ENCODE measurements at regions not wholly inside any gene's neighbourhood (a gene's known extent, or its start where the extent isn't known, plus 50 kb on each side); places are given as distances from the start of the nearest gene placed in this dataset.
A peak's percentile ranks its signal among the peaks of the same experiment; 100 is the strongest.
"Not testable (repeated sequence)": the region's sequence is repeated elsewhere in the genome, so short reads cannot be mapped to it uniquely, and the experiment has no call there.

- not testable (repeated sequence) for H2AFZ ChIP-seq (ENCODE audit: low read length)
These were observed 52.2 kb upstream of the DEFB108B start for GRCh38 chr11:71780771-71781170.

DNA sequence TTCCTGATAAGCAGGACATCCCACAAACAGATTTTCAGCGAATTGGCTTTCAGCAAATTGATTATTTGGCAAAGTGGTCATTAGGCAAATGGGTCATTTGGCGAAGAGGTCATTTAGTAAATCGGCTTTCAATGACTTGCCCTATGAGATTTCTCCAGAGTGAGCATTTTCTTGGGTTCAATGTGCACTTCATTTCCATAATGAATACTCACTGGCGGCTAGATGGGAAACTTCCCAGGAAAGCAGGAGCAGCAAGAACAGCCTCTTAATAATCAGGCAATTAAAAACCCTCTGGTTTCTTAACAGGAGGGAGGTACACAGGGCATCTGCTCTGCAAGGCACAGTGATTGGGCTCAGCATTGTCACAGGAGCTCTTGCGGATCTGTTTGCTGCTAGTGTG, 51.5 kb upstream of the DEFB108B start:
- 81% methylated on average over 5 of the region's 5 CpGs for WGBS (ENCODE audit: low lambda C conversion rate)
- POLR2A ChIA-PET; H3K9me3 ChIP-seq (ENCODE audit: low read length); H3K27ac ChIP-seq (ENCODE audit: extremely low read length, insufficient read depth, low read length); H3K4me3 ChIP-seq (replicated peaks in 1 of 3; ENCODE audit: insufficient read depth in 1 of 3, low read depth in 2 of 3, low read length in 3 of 3); CTCF ChIA-PET (ENCODE audit: low intra/inter-chr PET ratio, low total read pairs); in situ Hi-C loops (cut with HindIII; ENCODE audit: extremely low pct_ligation_motif_present, low pct_unique_long_range_greater_than_20kb); BruUV-seq (replicated peaks); H3K79me2 ChIP-seq (ENCODE audit: insufficient read depth, low read length); FAIRE-seq; H4K20me1 ChIP-seq (ENCODE audit: insufficient read depth, low read length); H2AFZ ChIP-seq (ENCODE audit: low read length); intact Hi-C loops (cut with micrococcal nuclease; ENCODE audit: unreplicated experiment); H3K4me2 ChIP-seq (ENCODE audit: low read depth, low read length); ATAC-seq; DNase-seq (ENCODE audit: low spot score); H3K9ac ChIP-seq (ENCODE audit: insufficient read depth, low read depth, low read length); H3K27me3 ChIP-seq (ENCODE audit: control insufficient read depth in 1 of 2, insufficient read depth in 2 of 2, low read length in 2 of 2); H3K36me3 ChIP-seq (replicated peaks in 1 of 2; ENCODE audit: control insufficient read depth in 1 of 2, insufficient read depth in 2 of 2, low read length in 2 of 2): not testable (repeated sequence)
- H3K4me1 ChIP-seq (ENCODE audit: insufficient read depth, low read length) = peaks cover 12% of the 10 kb centered on the region

More at GRCh38 chr11:71780771-71781170, 52.2 kb upstream of the DEFB108B start:
- H3K9ac ChIP-seq (ENCODE audit: insufficient read depth, low read depth, low read length); H3K27ac ChIP-seq (ENCODE audit: extremely low read length, insufficient read depth, low read length); H3K4me2 ChIP-seq (ENCODE audit: low read depth, low read length); in situ Hi-C loops (cut with HindIII; ENCODE audit: extremely low pct_ligation_motif_present, low pct_unique_long_range_greater_than_20kb); BruUV-seq (replicated peaks); H3K27me3 ChIP-seq (ENCODE audit: control insufficient read depth in 1 of 2, insufficient read depth in 2 of 2, low read length in 2 of 2); CTCF ChIA-PET (ENCODE audit: low intra/inter-chr PET ratio, low total read pairs); H3K9me3 ChIP-seq (ENCODE audit: low read length); intact Hi-C loops (cut with micrococcal nuclease; ENCODE audit: unreplicated experiment); FAIRE-seq; H3K4me3 ChIP-seq (replicated peaks in 1 of 3; ENCODE audit: insufficient read depth in 1 of 3, low read depth in 2 of 3, low read length in 3 of 3); H4K20me1 ChIP-seq (ENCODE audit: insufficient read depth, low read length); DNase-seq (ENCODE audit: low spot score); ATAC-seq; H3K79me2 ChIP-seq (ENCODE audit: insufficient read depth, low read length); H3K36me3 ChIP-seq (replicated peaks in 1 of 2; ENCODE audit: control insufficient read depth in 1 of 2, insufficient read depth in 2 of 2, low read length in 2 of 2): not testable (repeated sequence)
- H3K4me1 ChIP-seq (ENCODE audit: insufficient read depth, low read length) = peaks cover 12% of the 10 kb centered on the region
- POLR2A ChIA-PET = interaction anchor here (0.6 kb wide), 1 partner anchor 32 kb away, joined by 3 read pairs; no protein-coding TSS in a partner anchor
- 45% methylated on average over 6 of the region's 6 CpGs for WGBS (ENCODE audit: low lambda C conversion rate)

DNA sequence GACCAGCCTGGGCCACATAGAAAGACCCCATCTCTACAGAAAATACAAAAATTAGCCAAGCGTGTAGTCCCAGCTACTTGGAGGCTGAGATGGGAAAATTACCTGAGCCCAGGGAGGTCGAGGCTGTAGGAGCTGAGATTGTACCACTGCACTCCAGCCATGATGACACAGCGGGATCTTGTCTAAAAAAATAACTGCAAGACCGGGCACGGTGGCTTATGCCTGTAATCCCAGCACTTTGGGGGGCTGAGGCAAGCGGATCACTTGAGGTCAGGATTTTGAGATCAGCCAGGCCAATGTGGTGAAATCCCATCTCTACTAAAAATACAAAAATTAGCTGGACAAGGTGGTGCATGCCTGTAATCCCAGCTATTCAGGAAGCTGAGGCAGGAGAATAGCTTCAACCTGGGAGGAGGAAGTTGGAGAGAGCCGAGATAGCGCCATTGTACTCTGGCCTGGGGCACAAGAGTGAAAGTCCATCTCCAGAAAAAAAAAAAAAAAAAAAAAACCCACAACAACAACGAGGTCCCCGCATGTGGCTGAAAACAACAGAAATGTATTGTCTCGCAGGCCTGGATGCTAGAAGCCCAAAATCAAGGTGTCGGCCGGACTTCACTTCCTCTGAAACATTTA, 50.7 kb upstream of the DEFB108B start:
- intact Hi-C loops (cut with micrococcal nuclease; ENCODE audit: unreplicated experiment); H3K27ac ChIP-seq (ENCODE audit: extremely low read length, insufficient read depth, low read length); H3K9me3 ChIP-seq (ENCODE audit: low read length); ATAC-seq; H3K79me2 ChIP-seq (ENCODE audit: insufficient read depth, low read length); FAIRE-seq; H3K36me3 ChIP-seq (replicated peaks in 1 of 2; ENCODE audit: control insufficient read depth in 1 of 2, insufficient read depth in 2 of 2, low read length in 2 of 2); in situ Hi-C loops (cut with HindIII; ENCODE audit: extremely low pct_ligation_motif_present, low pct_unique_long_range_greater_than_20kb); CTCF ChIA-PET (ENCODE audit: low intra/inter-chr PET ratio, low total read pairs); BruUV-seq (replicated peaks); H3K27me3 ChIP-seq (ENCODE audit: control insufficient read depth in 1 of 2, insufficient read depth in 2 of 2, low read length in 2 of 2); POLR2A ChIA-PET; H3K4me2 ChIP-seq (ENCODE audit: low read depth, low read length); H4K20me1 ChIP-seq (ENCODE audit: insufficient read depth, low read length); H3K9ac ChIP-seq (ENCODE audit: insufficient read depth, low read depth, low read length); H2AFZ ChIP-seq (ENCODE audit: low read length); DNase-seq (ENCODE audit: low spot score); H3K4me3 ChIP-seq (replicated peaks in 1 of 3; ENCODE audit: insufficient read depth in 1 of 3, low read depth in 2 of 3, low read length in 3 of 3): not testable (repeated sequence)
- WGBS (ENCODE audit: low lambda C conversion rate) = 72% methylated on average over 13 of the region's 13 CpGs
- H3K4me1 ChIP-seq (ENCODE audit: insufficient read depth, low read length) = peaks cover 12% of the 10 kb centered on the region
- TF ChIP-seq ELF3 (CRISPR knock-in tag; IDR thresholded peaks at IDR 0.05) = 0 out of 2 replicates have a peak, but pooled peaks have one; percentile 16
- peak; percentile 69; the same call in 1 of the 2 replicates for TF ChIP-seq ZBTB33 (CRISPR knock-in tag; IDR thresholded peaks at IDR 0.05)

Data from HepG2 (cell line).